GM12878 (cell line): ENCODE measurements at regions not wholly inside any gene's neighbourhood (a gene's known extent, or its start where the extent isn't known, plus 50 kb on each side); places are given as distances from the start of the nearest gene placed in this dataset.

ENCODE experiments used
- NFXL1 ChIP-seq: fragments of 450-650 bp; IDR thresholded peaks from 2 replicates; pipeline ENCODE4 v1.6.1; 2017; ENCODE audit warnings: antibody characterized with exemption, mild to moderate bottlenecking, borderline replicate concordance
- SP1 ChIP-seq: IDR thresholded peaks from one replicate; pipeline ENCODE4 v1.6.1; 2011; ENCODE audit warnings: low read depth, low read length
- TAF1 ChIP-seq: IDR thresholded peaks from 2 replicates; pipeline ENCODE4 v1.6.1; 2011; ENCODE audit warnings: mild to moderate bottlenecking, low read depth, low read length, borderline replicate concordance
- TF ChIP-seq, protein P1 (sequence below), 3 experiments: IDR thresholded peaks in 2 of 3; conservative IDR thresholded peaks in 1 of 3; 2 replicates each; pipeline ENCODE4 v1.5.1; 2011; ENCODE audit warnings: low read depth in 3 of 3, low read length in 3 of 3, mild to moderate bottlenecking in 3 of 3, control low read depth in 2 of 3, moderate library complexity in 2 of 3, inconsistent platforms in 1 of 3, mixed read lengths in 1 of 3; ENCODE audit not compliant: control insufficient read depth in 2 of 3, insufficient read depth in 1 of 3; ENCODE audit errors: extremely low read depth in 1 of 3

DNA sequence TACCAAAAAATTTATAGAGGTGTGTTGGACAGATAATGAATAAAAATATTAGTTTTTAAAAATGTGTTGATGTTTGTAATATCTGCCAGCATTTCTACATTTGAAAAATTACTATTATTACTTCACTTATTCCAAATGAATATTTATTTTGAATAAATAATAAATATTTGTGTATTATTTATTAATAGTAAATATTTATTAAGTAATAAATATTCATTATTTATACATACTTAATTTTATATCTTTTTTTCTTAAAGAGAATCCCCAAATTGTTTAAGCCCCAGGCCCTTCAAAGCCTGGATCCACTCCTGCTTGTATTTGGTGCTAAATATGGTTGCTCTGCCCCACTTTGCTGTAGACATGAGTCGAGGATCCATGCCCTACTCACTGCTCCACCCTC lies 60.5 kb upstream of the HOPX start:
- no peak for TF ChIP-seq TAF1
- TF ChIP-seq, protein P1, sequence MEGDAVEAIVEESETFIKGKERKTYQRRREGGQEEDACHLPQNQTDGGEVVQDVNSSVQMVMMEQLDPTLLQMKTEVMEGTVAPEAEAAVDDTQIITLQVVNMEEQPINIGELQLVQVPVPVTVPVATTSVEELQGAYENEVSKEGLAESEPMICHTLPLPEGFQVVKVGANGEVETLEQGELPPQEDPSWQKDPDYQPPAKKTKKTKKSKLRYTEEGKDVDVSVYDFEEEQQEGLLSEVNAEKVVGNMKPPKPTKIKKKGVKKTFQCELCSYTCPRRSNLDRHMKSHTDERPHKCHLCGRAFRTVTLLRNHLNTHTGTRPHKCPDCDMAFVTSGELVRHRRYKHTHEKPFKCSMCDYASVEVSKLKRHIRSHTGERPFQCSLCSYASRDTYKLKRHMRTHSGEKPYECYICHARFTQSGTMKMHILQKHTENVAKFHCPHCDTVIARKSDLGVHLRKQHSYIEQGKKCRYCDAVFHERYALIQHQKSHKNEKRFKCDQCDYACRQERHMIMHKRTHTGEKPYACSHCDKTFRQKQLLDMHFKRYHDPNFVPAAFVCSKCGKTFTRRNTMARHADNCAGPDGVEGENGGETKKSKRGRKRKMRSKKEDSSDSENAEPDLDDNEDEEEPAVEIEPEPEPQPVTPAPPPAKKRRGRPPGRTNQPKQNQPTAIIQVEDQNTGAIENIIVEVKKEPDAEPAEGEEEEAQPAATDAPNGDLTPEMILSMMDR (IDR thresholded peaks at IDR 0.05 in 2 of 3, conservative IDR thresholded peaks at IDR 0.05 in 1 of 3; ENCODE audit: control insufficient read depth in 2 of 3, extremely low read depth in 1 of 3, insufficient read depth in 1 of 3, low read depth in 3 of 3, low read length in 3 of 3), result no peak
- no peak for TF ChIP-seq SP1
- TF ChIP-seq NFXL1, result no peak
